HG03196 (cell line): ENCODE measurements at regions not wholly inside any gene's neighbourhood (a gene's known extent, or its start where the extent isn't known, plus 50 kb on each side); places are given as distances from the start of the nearest gene placed in this dataset.

ENCODE experiments used
- ATAC-seq: cut with Tn5 transposase; IDR thresholded peaks from one replicate; pipeline ENCODE4 v1.9.1; 2021; ENCODE audit not compliant: unreplicated experiment

GRCh38 chr15:95522533-95522932 is 808.0 kb upstream of the NR2F2 start:
- no peak for ATAC-seq

GRCh38 chr15:95528920-95529319 is 801.6 kb upstream of the NR2F2 start:
- ATAC-seq: no peak

GRCh38 chr15:95536638-95537037 is 793.9 kb upstream of the NR2F2 start:
- no peak for ATAC-seq

GRCh38 chr15:95538693-95539092 is 791.8 kb upstream of the NR2F2 start:
- no peak for ATAC-seq

GRCh38 chr15:95541301-95541700 is 789.2 kb upstream of the NR2F2 start:
- no peak for ATAC-seq

GRCh38 chr15:95549168-95549738 is 781.2 kb upstream of the NR2F2 start:
- ATAC-seq: no peak

- no peak for ATAC-seq
Observed at GRCh38 chr15:95550702-95551101, 779.8 kb upstream of the NR2F2 start.

- ATAC-seq: no peak
Observed at GRCh38 chr15:95556225-95556624, 774.3 kb upstream of the NR2F2 start.

- ATAC-seq: no peak
Observed at GRCh38 chr15:95556866-95557225, 773.7 kb upstream of the NR2F2 start.

GRCh38 chr15:95557226-95558046 is 773.1 kb upstream of the NR2F2 start:
- no peak for ATAC-seq

- ATAC-seq: no peak
Observed at GRCh38 chr15:95558131-95558530, 772.4 kb upstream of the NR2F2 start.

- ATAC-seq: no peak
Observed at GRCh38 chr15:95558916-95559315, 771.6 kb upstream of the NR2F2 start.

GRCh38 chr15:95559875-95560394 is 770.6 kb upstream of the NR2F2 start:
- ATAC-seq: no peak

GRCh38 chr15:95561463-95561862 is 769.0 kb upstream of the NR2F2 start:
- no peak for ATAC-seq

GRCh38 chr15:95563634-95564033 is 766.9 kb upstream of the NR2F2 start:
- ATAC-seq: no peak

- no peak for ATAC-seq
Observed at GRCh38 chr15:95565016-95565600, 765.4 kb upstream of the NR2F2 start.

GRCh38 chr15:95565690-95566089 is 764.8 kb upstream of the NR2F2 start:
- no peak for ATAC-seq

GRCh38 chr15:95567686-95568085 is 762.8 kb upstream of the NR2F2 start:
- no peak for ATAC-seq

GRCh38 chr15:95574053-95574452 is 756.4 kb upstream of the NR2F2 start:
- no peak for ATAC-seq

- ATAC-seq: no peak
Observed at GRCh38 chr15:95577927-95578326, 752.6 kb upstream of the NR2F2 start.

GRCh38 chr15:95580121-95580520 is 750.4 kb upstream of the NR2F2 start:
- ATAC-seq: no peak

GRCh38 chr15:95581595-95581994 is 748.9 kb upstream of the NR2F2 start:
- no peak for ATAC-seq
